LoVo (cell line): ENCODE measurements at regions not wholly inside any gene's neighbourhood (a gene's known extent, or its start where the extent isn't known, plus 50 kb on each side); places are given as distances from the start of the nearest gene placed in this dataset.

ENCODE experiments used
- DNase-seq: peaks from one replicate; pipeline ENCODE4 v3.0.0-alpha.2; 2016; ENCODE audit warnings: low spot score

- DNase-seq, result no peak
Observed at GRCh38 chr5:124645396-124645795, 101.0 kb downstream of the ZNF608 start.

- DNase-seq, result no peak
Observed at GRCh38 chr5:124644582-124644981, 101.9 kb downstream of the ZNF608 start.

GRCh38 chr5:124644138-124644537 lies 102.3 kb downstream of the ZNF608 start:
- no peak for DNase-seq

GRCh38 chr5:124643336-124643735 lies 103.1 kb downstream of the ZNF608 start:
- DNase-seq, result no peak

GRCh38 chr5:124642151-124642550 lies 104.3 kb downstream of the ZNF608 start:
- DNase-seq, result no peak

- peak; percentile 57 for DNase-seq
Observed at GRCh38 chr5:124641154-124641792, 105.2 kb downstream of the ZNF608 start.

- DNase-seq, result no peak
Observed at GRCh38 chr5:124639095-124639665, 107.3 kb downstream of the ZNF608 start.

- DNase-seq, result no peak
Observed at GRCh38 chr5:124637011-124637410, 109.4 kb downstream of the ZNF608 start.

GRCh38 chr5:124634741-124635323 lies 111.6 kb downstream of the ZNF608 start:
- no peak for DNase-seq

- DNase-seq, result peak; percentile 24
Observed at GRCh38 chr5:124634228-124634739, 112.2 kb downstream of the ZNF608 start.

GRCh38 chr5:124633209-124633608 lies 113.2 kb downstream of the ZNF608 start:
- DNase-seq, result no peak

- no peak for DNase-seq
Observed at GRCh38 chr5:124631874-124632550, 114.4 kb downstream of the ZNF608 start.

- no peak for DNase-seq
Observed at GRCh38 chr5:124630767-124631704, 115.4 kb downstream of the ZNF608 start.

GRCh38 chr5:124628721-124629596 lies 117.5 kb downstream of the ZNF608 start:
- peak; percentile 89 for DNase-seq

- DNase-seq, result no peak
Observed at GRCh38 chr5:124627815-124628595, 118.4 kb downstream of the ZNF608 start.

- DNase-seq, result no peak
Observed at GRCh38 chr5:124626053-124626452, 120.4 kb downstream of the ZNF608 start.

- DNase-seq, result no peak
Observed at GRCh38 chr5:124623265-124623664, 123.2 kb downstream of the ZNF608 start.

- no peak for DNase-seq
Observed at GRCh38 chr5:124622851-124623250, 123.6 kb downstream of the ZNF608 start.

GRCh38 chr5:124621279-124621678 lies 125.2 kb downstream of the ZNF608 start:
- no peak for DNase-seq

- DNase-seq, result no peak
Observed at GRCh38 chr5:124620743-124621142, 125.7 kb downstream of the ZNF608 start.
